H9 (cell line): ENCODE measurements at regions not wholly inside any gene's neighbourhood (a gene's known extent, or its start where the extent isn't known, plus 50 kb on each side); places are given as distances from the start of the nearest gene placed in this dataset.

ENCODE experiments used
- DNase-seq: peaks from one replicate; pipeline ENCODE4 v3.0.0-alpha.2; 2017
- H2AFZ ChIP-seq: one replicate; pipeline ENCODE4 v1.6.1; 2013; ENCODE audit warnings: mild to moderate bottlenecking, low read length, control low read depth, moderate library complexity
- H2AK5ac ChIP-seq: 2 replicates; pipeline ENCODE4 v1.6.1; 2013; ENCODE audit warnings: low read length, control low read depth, mixed read lengths; ENCODE audit not compliant: insufficient read length
- H2BK120ac ChIP-seq: one replicate; pipeline ENCODE4 v1.6.1; 2013; ENCODE audit warnings: low read depth, mild to moderate bottlenecking, low read length, control low read depth, inconsistent platforms; ENCODE audit not compliant: poor library complexity, severe bottlenecking
- H2BK12ac ChIP-seq: 2 replicates; pipeline ENCODE4 v1.6.1; 2013; ENCODE audit warnings: low read length, control low read depth, mixed read lengths, low read depth; ENCODE audit not compliant: insufficient read length
- H2BK15ac ChIP-seq: 2 replicates; pipeline ENCODE4 v1.6.1; 2013; ENCODE audit warnings: low read depth, low read length, control low read depth
- H2BK20ac ChIP-seq: one replicate; pipeline ENCODE4 v1.6.1; 2013; ENCODE audit warnings: low read depth, mild to moderate bottlenecking, low read length, control low read depth, inconsistent platforms; ENCODE audit not compliant: poor library complexity, severe bottlenecking
- H2BK5ac ChIP-seq: 2 replicates; pipeline ENCODE4 v1.6.1; 2013; ENCODE audit warnings: low read length, control low read depth, mixed read lengths; ENCODE audit not compliant: insufficient read length
- H3K14ac ChIP-seq: 2 replicates; pipeline ENCODE4 v1.6.1; 2013; ENCODE audit warnings: low read length, control low read depth; ENCODE audit not compliant: insufficient read depth
- H3K18ac ChIP-seq: 2 replicates; pipeline ENCODE4 v1.6.1; 2013; ENCODE audit warnings: low read depth, mild to moderate bottlenecking, mixed read lengths, low read length, control low read depth; ENCODE audit not compliant: insufficient read length
- H3K23ac ChIP-seq: 2 replicates; pipeline ENCODE4 v1.6.1; 2013; ENCODE audit warnings: low read length, control low read depth, mixed read lengths, low read depth; ENCODE audit not compliant: insufficient read length
- H3K23me2 ChIP-seq: 2 replicates; pipeline ENCODE4 v1.6.1; 2013; ENCODE audit warnings: low read depth, mild to moderate bottlenecking, mixed read lengths, low read length, control low read depth; ENCODE audit not compliant: insufficient read length, poor library complexity, severe bottlenecking
- H3K27ac ChIP-seq: 2 replicates; pipeline ENCODE4 v1.5.1; 2013; ENCODE audit warnings: low read length, control low read depth, mixed read lengths, low read depth; ENCODE audit not compliant: insufficient read length
- H3K27me3 ChIP-seq: 2 replicates; pipeline ENCODE4 v1.6.1; 2013; ENCODE audit warnings: low read length, control low read depth, inconsistent platforms; ENCODE audit not compliant: insufficient read depth
- H3K4ac ChIP-seq: 2 replicates; pipeline ENCODE4 v1.6.1; 2013; ENCODE audit warnings: low read depth, mild to moderate bottlenecking, control low read depth, inconsistent platforms, low read length, moderate library complexity
- H3K4me1 ChIP-seq: 2 replicates; pipeline ENCODE4 v1.6.1; 2013; ENCODE audit warnings: low read length, control low read depth, inconsistent platforms; ENCODE audit not compliant: insufficient read depth
- H3K4me2 ChIP-seq: 2 replicates; pipeline ENCODE4 v1.6.1; 2013; ENCODE audit warnings: low read length, control low read depth, mixed read lengths; ENCODE audit not compliant: insufficient read length, insufficient read depth
- H3K56ac ChIP-seq: 2 replicates; pipeline ENCODE4 v1.6.1; 2013; ENCODE audit warnings: low read depth, mild to moderate bottlenecking, mixed read lengths, low read length, control low read depth; ENCODE audit not compliant: insufficient read length
- H3K79me1 ChIP-seq: 2 replicates; pipeline ENCODE4 v1.6.1; 2013; ENCODE audit warnings: low read depth, mild to moderate bottlenecking, moderate library complexity, low read length, control low read depth, inconsistent platforms; ENCODE audit not compliant: insufficient read depth, poor library complexity, severe bottlenecking
- H3K79me2 ChIP-seq: 2 replicates; pipeline ENCODE4 v1.6.1; 2013; ENCODE audit warnings: low read length, control low read depth, inconsistent platforms; ENCODE audit not compliant: insufficient read depth
- H3K9ac ChIP-seq: 2 replicates; pipeline ENCODE4 v1.6.1; 2013; ENCODE audit warnings: low read length, control low read depth, mixed read lengths; ENCODE audit not compliant: insufficient read length; ENCODE audit errors: extremely low read depth
- H3K9me3 ChIP-seq: one replicate; pipeline ENCODE4 v1.6.1; 2013; ENCODE audit warnings: low read depth, low read length, inconsistent platforms; ENCODE audit not compliant: control insufficient read depth
- H3T11ph ChIP-seq: one replicate; pipeline ENCODE4 v1.6.1; 2013; ENCODE audit warnings: mild to moderate bottlenecking, low read length, control low read depth, inconsistent platforms
- H4K20me1 ChIP-seq: one replicate; pipeline ENCODE4 v1.6.1; 2013; ENCODE audit not compliant: control insufficient read depth, insufficient read length, insufficient read depth
- H4K5ac ChIP-seq: 2 replicates; pipeline ENCODE4 v1.6.1; 2013; ENCODE audit warnings: low read depth, mild to moderate bottlenecking, mixed read lengths, low read length, control low read depth; ENCODE audit not compliant: insufficient read length
- H4K8ac ChIP-seq: replicated peaks from 2 replicates; pipeline ENCODE4 v1.6.1; 2013; ENCODE audit warnings: low read length, control low read depth, mixed read lengths, low read depth; ENCODE audit not compliant: insufficient read length
- H4K91ac ChIP-seq: 2 replicates; pipeline ENCODE4 v1.6.1; 2013; ENCODE audit warnings: low read depth, mild to moderate bottlenecking, moderate library complexity, mixed read lengths, low read length, control low read depth; ENCODE audit not compliant: insufficient read length
- H3K27ac Mint-ChIP-seq, 3 experiments: 2 replicates in 2 of 3; 3 replicates in 1 of 3; pipeline ENCODE4 v1.8.0; 2020 to 2021; ENCODE audit warnings: mixed read lengths in 3 of 3, mild to moderate bottlenecking in 1 of 3, moderate library complexity in 1 of 3
- H3K27me3 Mint-ChIP-seq: 2 replicates; pipeline ENCODE4 v1.8.0; 2021; ENCODE audit warnings: low read depth, mild to moderate bottlenecking, moderate library complexity, mixed read lengths
- H3K36me3 Mint-ChIP-seq, 3 experiments: 2 replicates in 2 of 3; 3 replicates in 1 of 3; pipeline ENCODE4 v1.8.0; 2020 to 2021; ENCODE audit warnings: low read depth in 3 of 3, mixed read lengths in 3 of 3; ENCODE audit not compliant: insufficient read depth in 1 of 3
- H3K4me1 Mint-ChIP-seq, 2 experiments: 2 replicates each; pipeline ENCODE4 v1.8.0; 2020; ENCODE audit warnings: mixed read lengths in 2 of 2
- H3K4me3 Mint-ChIP-seq, 2 experiments: 2 replicates in 1 of 2; 3 replicates in 1 of 2; pipeline ENCODE4 v1.8.0; 2020 to 2021; ENCODE audit warnings: mild to moderate bottlenecking in 2 of 2, mixed read lengths in 2 of 2, moderate library complexity in 1 of 2
- H3K9me3 Mint-ChIP-seq, 2 experiments: 2 replicates in 1 of 2; 3 replicates in 1 of 2; pipeline ENCODE4 v1.8.0; 2020; ENCODE audit warnings: mild to moderate bottlenecking in 2 of 2, mixed read lengths in 2 of 2, moderate library complexity in 1 of 2
- CTCF ChIP-seq: fragments of 200-600 bp; sonication (generic); conservative IDR thresholded peaks from 3 replicates; pipeline ENCODE4 v1.8.0; 2021; ENCODE audit warnings: antibody characterized with exemption, mild to moderate bottlenecking
- WGBS: extraction: QIAGEN DNeasy Blood & Tissue Kit; methylation state at CpG from one replicate; pipeline ENCODE4 v1.1.7; 2013; ENCODE audit warnings: missing lambda C conversion rate, low lambda C conversion rate, mixed read lengths; ENCODE audit not compliant: insufficient read length; ENCODE audit errors: extremely low coverage; 5-methylcytosine and 5-hydroxymethylcytosine counted together

DNA sequence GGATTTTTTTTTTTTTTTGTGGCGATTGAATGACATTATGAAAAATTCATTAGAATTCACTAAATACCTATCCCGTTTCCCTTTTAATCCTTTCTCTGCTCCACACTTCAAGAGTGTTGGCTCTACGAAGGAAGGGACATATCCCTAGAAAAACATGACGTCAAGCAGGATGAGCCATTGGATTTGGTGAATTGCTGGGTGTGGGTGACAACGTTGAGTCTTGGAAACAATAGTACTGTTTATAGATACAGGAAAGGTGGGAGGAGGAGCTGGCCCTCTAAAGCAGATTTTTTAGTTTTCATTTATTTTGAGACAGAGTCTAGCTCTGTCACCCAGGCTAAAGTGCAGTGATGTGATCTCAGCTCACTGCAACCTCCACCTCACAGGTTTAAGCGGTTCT is 167.6 kb upstream of the FAM20A start:
- Histone ChIP-seq H2BK12ac (no peak overlapping the region), H2BK5ac (no peak overlapping the region), H3K4me1 (no peaks in the 10 kb centered on the region), H4K5ac (no peak overlapping the region), H3T11ph (no peak overlapping the region), H2AFZ (no peak overlapping the region), H3K9ac (no peak overlapping the region), H3K14ac (no peak overlapping the region), H3K27ac (no peak overlapping the region), H2BK120ac (no peak overlapping the region), H2BK15ac (no peak overlapping the region), H3K23me2 (no peaks in the 10 kb centered on the region), H3K79me1 (no peaks in the 10 kb centered on the region), H4K91ac (no peak overlapping the region), H2BK20ac (no peak overlapping the region), H3K4me2 (no peak overlapping the region), H3K23ac (no peak overlapping the region), H3K56ac (no peak overlapping the region), H2AK5ac (no peak overlapping the region), H4K20me1 (no peaks in the 10 kb centered on the region), H3K27me3 (no peaks in the 10 kb centered on the region), H4K8ac (no peak overlapping the region), H3K18ac (no peak overlapping the region), H3K9me3 (no peaks in the 10 kb centered on the region), H3K4ac (no peak overlapping the region), H3K79me2 (no peaks in the 10 kb centered on the region)
- H3K9me3 Mint-ChIP-seq = peaks cover 0 to 4% of the 10 kb centered on the region in 2 experiments; a peak in 2 of 5 replicates
- H3K4me3 Mint-ChIP-seq = no peak overlapping the region
- no peak for TF ChIP-seq CTCF
- no peak for DNase-seq
- no peaks in the 10 kb centered on the region for H3K36me3 Mint-ChIP-seq
- H3K27me3 Mint-ChIP-seq = 0 out of 2 replicates have a peak, but pooled peaks cover 1% of the 10 kb centered on the region
- H3K27ac Mint-ChIP-seq = no peak overlapping the region
- no CpG with 5 or more reads among the region's 6 CpGs for WGBS
- H3K4me1 Mint-ChIP-seq = peaks cover 2 to 3% of the 10 kb centered on the region in 2 experiments; a peak in 2 of 4 replicates
